ENCODE measurements at regions not wholly inside any gene's neighbourhood (a gene's known extent, or its start where the extent isn't known, plus 50 kb on each side); places are given as distances from the start of the nearest gene placed in this dataset.

DNA sequence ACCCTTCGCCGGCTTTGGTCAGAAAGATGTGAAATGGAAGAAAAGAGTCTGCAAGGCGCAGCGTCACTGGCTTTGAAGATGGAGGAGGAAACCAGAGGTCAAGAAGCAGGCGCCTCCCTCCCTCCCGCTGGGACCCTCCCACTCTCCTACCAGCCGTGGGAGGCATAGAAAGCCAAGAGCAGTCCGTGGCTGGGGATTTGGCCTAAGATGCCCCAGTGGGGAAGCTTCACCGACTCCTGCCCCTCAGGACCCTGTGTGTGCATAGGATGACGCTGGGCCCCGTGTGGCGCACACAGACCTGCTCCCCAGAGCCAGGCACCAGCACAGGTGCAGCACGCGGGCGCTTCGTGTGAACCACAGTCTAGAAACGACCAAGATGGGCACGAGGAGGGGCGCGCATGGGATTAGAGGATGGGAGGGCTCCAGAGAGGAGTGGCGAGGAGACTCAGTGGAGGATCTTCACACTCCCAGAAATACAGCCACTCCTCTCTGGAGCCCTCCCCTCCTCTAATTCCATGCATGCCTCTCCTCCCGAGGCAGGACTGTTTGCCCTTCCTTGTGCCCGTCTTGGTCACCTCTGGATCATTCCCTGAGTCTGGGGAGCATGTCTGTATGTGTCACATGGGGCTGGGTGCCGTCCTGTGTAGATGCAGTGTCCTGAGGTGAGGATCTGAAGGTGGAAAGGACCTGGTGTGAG, 194.3 kb downstream of the TEX29 start:
- no peaks in the 10 kb centered on the region for H3K27me3 ChIP-seq (ENCODE audit: insufficient read depth, low read length, poor library complexity, severe bottlenecking)
- H3K4me1 ChIP-seq (ENCODE audit: insufficient read depth, low read length, poor library complexity, severe bottlenecking): no peaks in the 10 kb centered on the region
- no peaks in the 10 kb centered on the region for H3K79me2 ChIP-seq (ENCODE audit: insufficient read depth, low read length)
- H3K9me2 ChIP-seq (replicated peaks; ENCODE audit: low read depth, low read length): no peaks in the 10 kb centered on the region
- no peaks in the 10 kb centered on the region for H4K20me1 ChIP-seq (ENCODE audit: insufficient read depth, low read length, poor library complexity, severe bottlenecking)
- no peaks in the 10 kb centered on the region; the same call in 1 of the 2 replicates for H3K9me3 ChIP-seq (ENCODE audit: insufficient read depth, low read depth, low read length)
- H3K36me3 ChIP-seq (ENCODE audit: insufficient read depth, low read length): no peaks in the 10 kb centered on the region
- TF ChIP-seq EZH2phosphoT487 (IDR thresholded peaks at IDR 0.05; ENCODE audit: borderline replicate concordance): no peak
- TF ChIP-seq, protein P1, sequence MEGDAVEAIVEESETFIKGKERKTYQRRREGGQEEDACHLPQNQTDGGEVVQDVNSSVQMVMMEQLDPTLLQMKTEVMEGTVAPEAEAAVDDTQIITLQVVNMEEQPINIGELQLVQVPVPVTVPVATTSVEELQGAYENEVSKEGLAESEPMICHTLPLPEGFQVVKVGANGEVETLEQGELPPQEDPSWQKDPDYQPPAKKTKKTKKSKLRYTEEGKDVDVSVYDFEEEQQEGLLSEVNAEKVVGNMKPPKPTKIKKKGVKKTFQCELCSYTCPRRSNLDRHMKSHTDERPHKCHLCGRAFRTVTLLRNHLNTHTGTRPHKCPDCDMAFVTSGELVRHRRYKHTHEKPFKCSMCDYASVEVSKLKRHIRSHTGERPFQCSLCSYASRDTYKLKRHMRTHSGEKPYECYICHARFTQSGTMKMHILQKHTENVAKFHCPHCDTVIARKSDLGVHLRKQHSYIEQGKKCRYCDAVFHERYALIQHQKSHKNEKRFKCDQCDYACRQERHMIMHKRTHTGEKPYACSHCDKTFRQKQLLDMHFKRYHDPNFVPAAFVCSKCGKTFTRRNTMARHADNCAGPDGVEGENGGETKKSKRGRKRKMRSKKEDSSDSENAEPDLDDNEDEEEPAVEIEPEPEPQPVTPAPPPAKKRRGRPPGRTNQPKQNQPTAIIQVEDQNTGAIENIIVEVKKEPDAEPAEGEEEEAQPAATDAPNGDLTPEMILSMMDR (conservative IDR thresholded peaks at IDR 0.05; ENCODE audit: low read length): no peak
- H3K4me2 ChIP-seq (ENCODE audit: low read depth, low read length, poor library complexity, severe bottlenecking): no peak overlapping the region
- no peak overlapping the region for H3K4me3 ChIP-seq (ENCODE audit: low read length, poor library complexity, severe bottlenecking)
- no peak overlapping the region for H3K9ac ChIP-seq (ENCODE audit: low read depth, low read length, poor library complexity, severe bottlenecking)
- no peaks in the 10 kb centered on the region for H3F3A ChIP-seq (ENCODE audit: low read depth)
- no peak overlapping the region for H2AFZ ChIP-seq (ENCODE audit: low read length)

DNA sequence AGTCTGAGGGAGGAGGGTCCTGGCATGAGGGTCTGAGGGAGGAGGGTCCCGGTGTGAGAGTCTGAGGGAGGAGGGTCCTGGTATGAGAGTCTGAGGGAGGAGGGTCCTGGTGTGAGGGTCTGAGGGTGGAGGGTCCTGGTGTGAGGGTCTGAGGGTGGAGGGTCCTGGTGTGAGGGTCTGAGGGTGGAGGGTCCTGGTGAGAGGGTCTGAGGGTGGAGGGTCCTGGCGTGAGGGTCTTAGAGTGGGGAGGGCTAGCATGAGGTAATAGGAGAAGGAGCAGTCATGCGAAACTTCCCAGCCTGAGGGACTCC, 194.8 kb downstream of the TEX29 start:
- Histone ChIP-seq H3K9ac (ENCODE audit: low read depth, low read length, poor library complexity, severe bottlenecking) (no peak overlapping the region), H3K4me1 (ENCODE audit: insufficient read depth, low read length, poor library complexity, severe bottlenecking) (no peaks in the 10 kb centered on the region), H3K9me2 (replicated peaks; ENCODE audit: low read depth, low read length) (no peaks in the 10 kb centered on the region), H3K9me3 (ENCODE audit: insufficient read depth, low read depth, low read length) (no peaks in the 10 kb centered on the region; the same call in 1 of the 2 replicates), H2AFZ (ENCODE audit: low read length) (no peak overlapping the region), H4K20me1 (ENCODE audit: insufficient read depth, low read length, poor library complexity, severe bottlenecking) (no peaks in the 10 kb centered on the region), H3K27me3 (ENCODE audit: insufficient read depth, low read length, poor library complexity, severe bottlenecking) (no peaks in the 10 kb centered on the region), H3K36me3 (ENCODE audit: insufficient read depth, low read length) (no peaks in the 10 kb centered on the region), H3K79me2 (ENCODE audit: insufficient read depth, low read length) (no peaks in the 10 kb centered on the region), H3K4me3 (ENCODE audit: low read length, poor library complexity, severe bottlenecking) (no peak overlapping the region), H3K4me2 (ENCODE audit: low read depth, low read length, poor library complexity, severe bottlenecking) (no peak overlapping the region), H3F3A (ENCODE audit: low read depth) (no peaks in the 10 kb centered on the region)
- TF ChIP-seq, protein P1 (conservative IDR thresholded peaks at IDR 0.05; ENCODE audit: low read length): no peak

DNA sequence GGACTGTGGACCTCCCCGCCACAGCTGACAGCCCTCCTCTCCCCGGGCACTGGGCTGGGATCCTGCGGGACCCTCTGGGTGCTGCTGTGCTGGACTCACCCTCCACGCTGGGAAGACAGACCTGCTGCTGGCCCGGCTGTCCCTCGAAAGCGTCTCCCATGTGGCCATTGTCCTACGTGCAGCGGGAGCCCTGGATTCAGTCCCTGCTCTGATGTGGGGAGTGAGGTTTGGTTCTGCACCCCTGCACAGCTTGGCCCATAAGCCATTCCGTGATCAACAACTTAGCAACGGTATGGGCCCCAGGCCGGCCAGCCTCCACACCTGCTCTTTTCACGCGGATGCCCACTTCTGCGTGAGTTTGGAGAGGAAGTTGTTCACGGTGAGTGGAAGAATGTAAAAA, 195.2 kb downstream of the TEX29 start:
- no peak overlapping the region for H3K4me2 ChIP-seq (ENCODE audit: low read depth, low read length, poor library complexity, severe bottlenecking)
- TF ChIP-seq, protein P1 (conservative IDR thresholded peaks at IDR 0.05; ENCODE audit: low read length): no peak
- TF ChIP-seq EZH2phosphoT487 (IDR thresholded peaks at IDR 0.05; ENCODE audit: borderline replicate concordance): no peak
- H4K20me1 ChIP-seq (ENCODE audit: insufficient read depth, low read length, poor library complexity, severe bottlenecking): no peaks in the 10 kb centered on the region
- no peaks in the 10 kb centered on the region; the same call in 1 of the 2 replicates for H3K9me3 ChIP-seq (ENCODE audit: insufficient read depth, low read depth, low read length)
- no peaks in the 10 kb centered on the region for H3K9me2 ChIP-seq (replicated peaks; ENCODE audit: low read depth, low read length)
- H3K4me1 ChIP-seq (ENCODE audit: insufficient read depth, low read length, poor library complexity, severe bottlenecking): no peaks in the 10 kb centered on the region
- no peaks in the 10 kb centered on the region for H3F3A ChIP-seq (ENCODE audit: low read depth)
- H3K27me3 ChIP-seq (ENCODE audit: insufficient read depth, low read length, poor library complexity, severe bottlenecking): no peaks in the 10 kb centered on the region
- no peaks in the 10 kb centered on the region for H3K79me2 ChIP-seq (ENCODE audit: insufficient read depth, low read length)
- H3K9ac ChIP-seq (ENCODE audit: low read depth, low read length, poor library complexity, severe bottlenecking): no peak overlapping the region
- H2AFZ ChIP-seq (ENCODE audit: low read length): no peak overlapping the region
- no peaks in the 10 kb centered on the region for H3K36me3 ChIP-seq (ENCODE audit: insufficient read depth, low read length)
- H3K4me3 ChIP-seq (ENCODE audit: low read length, poor library complexity, severe bottlenecking): no peak overlapping the region

Measured in Loucy (cell line).